Ovary (tissue), 7 donors: ENCODE measurements at regions not wholly inside any gene's neighbourhood (a gene's known extent, or its start where the extent isn't known, plus 50 kb on each side); places are given as distances from the start of the nearest gene placed in this dataset.

Experiments
- DNase-seq, 5 donors: peaks; one replicate each; pipeline ENCODE4 v3.0.0-alpha.2; 2019 to 2020
- H3K27ac ChIP-seq, 2 donors: fragments of 200-600 bp; one replicate each; pipeline versions ENCODE4 v1.5.1 to v1.8.0; 2019 to 2022
- H3K27me3 ChIP-seq: fragments of 200-600 bp; one replicate; pipeline ENCODE4 v1.8.0; 2022
- H3K36me3 ChIP-seq: fragments of 200-600 bp; sonication (generic); one replicate; pipeline ENCODE4 v1.5.1; 2019
- H3K4me1 ChIP-seq: one replicate; pipeline ENCODE4 v1.8.1; 2013; ENCODE audit warnings: mild to moderate bottlenecking, moderate library complexity; ENCODE audit not compliant: insufficient read depth
- H3K4me3 ChIP-seq: fragments of 200-600 bp; sonication (generic); one replicate; pipeline ENCODE4 v1.5.1; 2017
- H3K9me3 ChIP-seq, 2 donors: fragments of 200-600 bp in 1 of 2; sonication (generic) in 1 of 2; one replicate each; pipeline versions ENCODE4 v1.5.1 to v1.8.1; 2013 to 2019; ENCODE audit warnings: mild to moderate bottlenecking in 1 of 2, moderate library complexity in 1 of 2
- EP300 ChIP-seq: sonication (generic); formaldehyde crosslinking; IDR thresholded peaks from one replicate; pipeline ENCODE4 v1.6.1; 2017; ENCODE audit warnings: antibody characterized with exemption
- POLR2A ChIP-seq: fragments of 450-650 bp; IDR thresholded peaks from one replicate; pipeline ENCODE4 v1.6.1; 2017; ENCODE audit warnings: antibody characterized with exemption, mild to moderate bottlenecking, moderate library complexity
- WGBS, 3 donors: extraction: QIAGEN DNeasy Blood & Tissue Kit in 1 of 3; methylation state at CpG; one replicate each; pipeline versions ENCODE4 v1.1.5 to v1.1.7; 2013 to 2017; 5-methylcytosine and 5-hydroxymethylcytosine counted together
- intact Hi-C, 4 donors: fragments of 100-400 bp; cut with DNase I; formaldehyde crosslinking; loops; one replicate each; pipeline versions ENCODE4 v1.11.0 to v1.15.1; 2022 to 2023
- TF ChIP-seq, protein P1 (sequence below), 3 donors: fragments of 450-650 bp in 2 of 3; fragments of 200-600 bp in 1 of 3; IDR thresholded peaks; one replicate each; pipeline versions ENCODE4 v1.5.1 to v1.8.0; 2016 to 2022; ENCODE audit warnings: antibody characterized with exemption in 3 of 3, mild to moderate bottlenecking in 1 of 3
- donor health status: DM: no; HTN: no; CAD: no; lungs with moderate emphysema.
- donor health status: DM: no; HTN: no; CAD: no.
- donor health status: Bipolar disorder and iron deficiency.
- donor health status: DM: no; HTN: no; CAD: no.
- donor health status: DM: yes; HTN: yes; CAD: no.

DNA sequence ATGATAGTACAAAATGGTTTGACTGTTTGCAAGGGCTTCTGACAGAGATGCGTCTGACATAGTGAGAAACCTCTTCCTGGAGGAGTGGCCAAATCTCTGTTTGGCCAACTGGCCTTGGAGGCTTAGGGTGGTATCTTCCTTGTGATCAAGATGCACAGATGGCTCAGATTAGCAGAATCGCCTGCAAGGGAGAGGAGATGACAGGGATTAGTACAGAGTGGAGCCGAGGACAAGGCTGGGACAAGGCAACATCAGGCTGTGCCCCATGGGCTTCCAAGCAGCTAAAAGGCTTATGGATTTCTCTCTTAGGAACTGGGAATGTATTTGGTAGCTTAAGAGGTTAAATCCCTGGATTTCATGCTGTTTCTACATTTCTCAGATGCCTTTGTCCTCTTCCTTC, 379.1 kb downstream of the SIPA1L2 start:
- Histone ChIP-seq H3K4me1 (peaks cover 4% of the 10 kb centered on the region), H3K9me3 (no peaks in the 10 kb centered on the region), H3K36me3 (no peaks in the 10 kb centered on the region), H3K27ac (no peak overlapping the region), H3K4me3 (no peak overlapping the region), H3K27me3 (no peaks in the 10 kb centered on the region)
- 88 to 92% (median 91%) methylated on average over 3 of the region's 3 CpGs for WGBS, 3 donors
- DNase-seq: no peak
- intact Hi-C loops: no loop called here
- no peak for TF ChIP-seq EP300
- no peak for TF ChIP-seq POLR2A
- TF ChIP-seq, protein P1, sequence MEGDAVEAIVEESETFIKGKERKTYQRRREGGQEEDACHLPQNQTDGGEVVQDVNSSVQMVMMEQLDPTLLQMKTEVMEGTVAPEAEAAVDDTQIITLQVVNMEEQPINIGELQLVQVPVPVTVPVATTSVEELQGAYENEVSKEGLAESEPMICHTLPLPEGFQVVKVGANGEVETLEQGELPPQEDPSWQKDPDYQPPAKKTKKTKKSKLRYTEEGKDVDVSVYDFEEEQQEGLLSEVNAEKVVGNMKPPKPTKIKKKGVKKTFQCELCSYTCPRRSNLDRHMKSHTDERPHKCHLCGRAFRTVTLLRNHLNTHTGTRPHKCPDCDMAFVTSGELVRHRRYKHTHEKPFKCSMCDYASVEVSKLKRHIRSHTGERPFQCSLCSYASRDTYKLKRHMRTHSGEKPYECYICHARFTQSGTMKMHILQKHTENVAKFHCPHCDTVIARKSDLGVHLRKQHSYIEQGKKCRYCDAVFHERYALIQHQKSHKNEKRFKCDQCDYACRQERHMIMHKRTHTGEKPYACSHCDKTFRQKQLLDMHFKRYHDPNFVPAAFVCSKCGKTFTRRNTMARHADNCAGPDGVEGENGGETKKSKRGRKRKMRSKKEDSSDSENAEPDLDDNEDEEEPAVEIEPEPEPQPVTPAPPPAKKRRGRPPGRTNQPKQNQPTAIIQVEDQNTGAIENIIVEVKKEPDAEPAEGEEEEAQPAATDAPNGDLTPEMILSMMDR (IDR thresholded peaks at IDR 0.05): no peak

DNA sequence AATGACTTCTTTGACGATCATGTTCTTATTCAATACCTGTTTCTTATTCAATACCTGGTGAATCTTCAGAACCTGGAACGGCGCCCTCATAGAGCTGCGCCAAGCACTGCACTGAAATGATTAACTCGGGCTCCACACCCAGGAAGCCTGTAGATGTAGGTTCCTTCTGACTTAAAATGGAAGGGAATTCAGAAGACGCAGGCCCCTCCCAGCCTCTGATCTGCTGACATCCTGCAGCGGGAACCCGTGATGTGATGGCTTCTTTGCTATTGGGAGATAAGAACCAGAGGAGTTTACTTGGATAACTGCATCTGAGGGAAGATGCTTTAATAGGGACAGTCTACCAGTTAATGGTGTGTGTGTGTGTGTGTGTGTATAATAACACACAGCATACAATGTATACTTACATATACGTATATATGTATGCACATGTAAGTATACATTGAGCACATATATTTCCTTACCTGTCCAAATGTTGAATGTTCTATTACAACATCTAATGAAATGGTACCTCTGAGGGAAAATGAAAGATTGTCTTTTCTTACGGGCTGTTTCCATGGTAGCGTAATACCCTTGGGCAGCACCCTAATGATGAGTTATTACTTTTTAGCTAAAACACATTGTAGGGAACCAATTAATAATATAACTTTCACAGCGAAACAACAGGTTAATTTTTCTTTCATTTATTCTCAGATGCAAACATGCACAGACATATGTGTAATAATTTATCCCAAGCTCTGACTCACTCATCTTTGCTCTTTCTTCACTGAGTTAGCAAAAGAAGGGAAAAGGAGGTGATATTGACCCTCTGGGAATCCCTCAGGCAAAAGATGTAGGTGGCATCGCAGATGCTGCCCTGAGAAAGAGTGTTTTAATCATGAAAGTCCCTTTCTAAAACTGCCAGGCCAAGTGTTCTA, 379.8 kb downstream of the SIPA1L2 start:
- H3K4me3 ChIP-seq: no peak overlapping the region
- no peaks in the 10 kb centered on the region for H3K36me3 ChIP-seq
- DNase-seq: no peak
- TF ChIP-seq POLR2A: no peak
- no peak for TF ChIP-seq EP300
- TF ChIP-seq, protein P1 (IDR thresholded peaks at IDR 0.05): no peak
- H3K9me3 ChIP-seq: no peaks in the 10 kb centered on the region
- H3K4me1 ChIP-seq: peaks cover 4% of the 10 kb centered on the region
- intact Hi-C loops: no loop called here
- 84 to 87% (median 85%) methylated on average over 13 of the region's 13 CpGs for WGBS, 3 donors
- no peak overlapping the region for H3K27ac ChIP-seq
- no peaks in the 10 kb centered on the region for H3K27me3 ChIP-seq

DNA sequence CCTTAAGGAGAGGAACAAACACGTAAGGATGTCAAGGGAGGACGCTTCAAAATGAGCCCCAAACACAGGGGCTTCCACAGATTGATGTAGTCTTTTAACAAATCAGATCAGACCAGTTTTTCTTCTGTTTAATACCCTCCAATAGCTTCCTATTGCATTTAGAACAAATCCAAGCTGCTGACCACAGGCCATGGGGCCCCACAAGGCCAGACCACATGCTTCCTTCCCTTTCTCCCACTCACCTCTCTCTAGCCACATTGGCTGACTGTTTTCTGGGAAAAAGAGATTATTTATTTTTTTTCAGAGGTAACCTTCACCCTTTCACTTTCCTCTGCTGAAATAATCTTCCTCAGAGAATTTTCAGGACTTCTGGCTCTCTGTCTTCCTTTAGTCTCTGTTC, 380.6 kb downstream of the SIPA1L2 start:
- intact Hi-C loops: no loop called here
- H3K36me3 ChIP-seq: no peaks in the 10 kb centered on the region
- H3K27ac ChIP-seq: no peak overlapping the region
- H3K9me3 ChIP-seq: no peaks in the 10 kb centered on the region
- WGBS, 3 donors: 69 to 82% (median 80%) methylated on average over 2 of the region's 2 CpGs
- no peak for DNase-seq
- H3K4me3 ChIP-seq: no peak overlapping the region
- TF ChIP-seq, protein P1 (IDR thresholded peaks at IDR 0.05): no peak
- no peak for TF ChIP-seq EP300
- TF ChIP-seq POLR2A: no peak
- no peaks in the 10 kb centered on the region for H3K27me3 ChIP-seq
- H3K4me1 ChIP-seq: peaks cover 4% of the 10 kb centered on the region

DNA sequence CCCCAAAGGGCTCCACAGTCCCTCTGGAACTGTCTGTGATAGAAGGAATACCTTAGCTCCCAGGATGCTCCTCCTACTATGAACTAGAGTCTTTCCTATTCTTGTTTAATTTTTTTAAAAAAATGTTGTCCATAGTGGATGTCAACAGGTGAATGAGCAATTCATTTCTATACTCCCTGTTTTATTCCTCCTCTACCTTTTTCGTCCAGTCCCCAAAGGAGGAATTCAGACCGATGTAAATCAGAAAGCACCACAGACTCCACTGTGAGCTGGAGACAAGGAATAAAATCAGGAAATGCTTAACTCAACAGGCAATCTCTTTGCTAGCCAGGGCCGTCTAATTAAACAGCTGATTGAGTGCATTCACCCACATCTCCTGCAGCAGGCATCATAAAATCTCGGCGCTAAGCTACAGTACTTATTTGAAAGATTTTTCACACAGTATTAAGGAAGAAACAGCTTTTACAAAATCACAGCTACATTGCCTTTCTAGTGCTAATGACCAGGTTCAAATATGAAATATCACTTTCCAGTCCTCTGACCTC, 381.6 kb downstream of the SIPA1L2 start:
- Histone ChIP-seq H3K27ac (no peak overlapping the region), H3K4me1 (peaks cover 4% of the 10 kb centered on the region), H3K27me3 (no peaks in the 10 kb centered on the region), H3K4me3 (no peak overlapping the region), H3K9me3 (no peaks in the 10 kb centered on the region), H3K36me3 (no peaks in the 10 kb centered on the region)
- DNase-seq: no peak
- TF ChIP-seq, protein P1 (IDR thresholded peaks at IDR 0.05): no peak
- TF ChIP-seq POLR2A (no peak), EP300 (no peak)
- 80 to 95% (median 87%) methylated on average over 5 of the region's 5 CpGs for WGBS, 3 donors
- intact Hi-C loops: no loop called here
